Activated CD4-positive, alpha-beta T cell treated with anti-CD3 and anti-CD28 coated beads, Interleukin-2, Interleukin-6, amounts not matched to agents 100 ng/mL and 50 ng/mL, durations not matched to agents 16 hours and 8 hours (primary cell): ENCODE measurements at regions not wholly inside any gene's neighbourhood (a gene's known extent, or its start where the extent isn't known, plus 50 kb on each side); places are given as distances from the start of the nearest gene placed in this dataset.
A peak's percentile ranks its signal among the peaks of the same experiment; 100 is the strongest.
"Not testable (repeated sequence)": the region's sequence is repeated elsewhere in the genome, so short reads cannot be mapped to it uniquely, and the experiment has no call there.

ENCODE experiments used
- DNase-seq: peaks from one replicate; pipeline ENCODE4 v3.0.0-alpha.2; 2020

DNA sequence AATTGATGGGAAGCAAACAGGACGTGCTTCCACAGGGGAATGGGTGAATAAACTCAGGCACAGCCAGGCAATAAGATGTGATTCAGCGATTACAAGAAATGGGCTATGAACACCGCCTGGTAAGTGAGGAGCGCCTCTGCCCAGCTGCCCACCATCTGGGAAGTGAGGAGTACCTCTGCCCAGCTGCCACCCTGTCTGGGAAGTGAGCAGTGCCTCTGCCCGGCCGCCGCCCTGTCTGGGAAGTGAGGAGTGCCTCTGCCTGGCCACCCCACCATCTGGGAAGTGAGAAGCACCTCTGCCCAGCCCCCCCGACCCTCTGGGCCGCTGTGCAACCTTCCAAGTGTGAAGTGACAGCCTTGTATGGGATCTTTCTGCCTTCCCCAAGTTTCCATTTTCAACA lies 73.2 kb upstream of the PRR5 start:
- no peak for DNase-seq

- DNase-seq: no peak
These were observed 73.7 kb upstream of the PRR5 start for GRCh38 chr22:44628273-44628672.

- no peak for DNase-seq
These were observed 74.4 kb upstream of the PRR5 start for GRCh38 chr22:44627521-44628139.

- DNase-seq: peak; percentile 84
These were observed 75.9 kb upstream of the PRR5 start for GRCh38 chr22:44625981-44626687.

DNA sequence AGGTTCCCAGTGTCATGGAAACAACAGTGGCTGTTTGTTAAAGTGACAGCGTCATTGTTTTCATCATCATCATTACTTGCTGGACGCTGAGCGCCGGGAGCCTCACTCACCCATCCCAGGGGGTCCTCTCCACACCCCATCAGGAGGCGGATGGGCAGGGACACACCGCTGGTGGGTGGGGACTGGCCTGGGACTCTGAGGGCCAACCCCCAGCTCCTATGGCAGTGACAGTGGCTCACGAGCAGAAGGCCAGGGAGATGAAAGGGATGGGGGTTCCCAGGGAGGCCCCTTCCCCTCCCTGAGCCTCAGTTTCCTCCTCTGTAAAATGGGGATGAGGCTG lies 76.6 kb upstream of the PRR5 start:
- no peak for DNase-seq

GRCh38 chr22:44624689-44625420 lies 77.1 kb upstream of the PRR5 start:
- DNase-seq: no peak

DNA sequence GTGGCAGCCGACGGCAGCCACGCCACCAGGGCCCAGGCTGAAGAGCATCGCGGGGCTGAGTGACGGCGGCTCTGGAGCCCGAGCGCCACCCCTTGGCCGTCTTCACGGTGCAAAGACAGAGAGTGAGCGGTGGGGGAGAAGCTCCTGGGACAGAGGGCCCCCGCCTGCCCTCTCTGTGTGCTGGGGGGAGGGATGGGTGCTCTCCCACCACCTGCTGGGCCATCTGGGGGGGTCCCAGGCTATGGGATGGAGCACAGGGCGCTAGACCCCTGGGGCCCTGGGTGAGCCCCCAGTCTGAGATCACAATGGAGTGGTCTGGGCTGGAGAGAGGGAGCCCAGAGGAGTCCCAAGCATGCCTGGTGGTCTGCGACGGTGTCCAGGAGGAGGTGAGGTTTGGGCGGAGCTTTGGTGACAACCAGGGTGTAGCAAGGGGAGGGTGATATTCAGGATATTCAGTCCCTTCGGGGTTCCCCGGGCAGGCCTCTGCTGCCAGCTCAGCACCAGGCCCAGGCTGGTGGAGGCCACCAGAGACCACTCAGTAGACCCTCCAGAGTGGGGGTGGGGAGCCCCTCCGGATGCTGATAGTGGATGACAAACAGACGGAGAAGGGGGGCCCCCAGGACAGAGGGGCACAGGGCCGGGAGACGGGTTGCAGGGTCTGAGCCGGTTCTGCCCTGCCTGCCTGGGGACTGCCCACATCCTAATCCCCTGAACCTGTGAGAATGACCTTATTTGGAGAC lies 78.1 kb upstream of the PRR5 start:
- DNase-seq: no peak

DNA sequence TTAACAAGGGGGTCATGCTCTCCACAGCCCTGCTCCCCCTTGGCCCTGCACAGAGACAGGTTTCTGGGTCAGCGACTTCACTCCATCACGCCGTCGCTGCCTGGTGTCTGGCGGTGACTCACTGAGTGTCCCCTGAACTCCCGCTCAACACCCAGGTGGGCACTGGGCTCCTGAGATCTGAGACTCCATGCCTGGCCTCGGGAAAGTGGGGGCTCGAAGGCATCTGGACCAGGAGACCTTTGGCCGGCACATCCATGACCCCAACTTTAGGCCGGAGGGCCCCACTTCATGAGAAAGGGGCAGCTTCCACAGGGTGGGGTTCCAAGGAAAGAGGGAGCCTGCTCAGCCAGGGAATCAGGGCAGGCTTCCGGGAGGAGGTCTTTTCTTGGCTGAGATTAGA lies 79.3 kb upstream of the PRR5 start:
- DNase-seq: no peak

DNA sequence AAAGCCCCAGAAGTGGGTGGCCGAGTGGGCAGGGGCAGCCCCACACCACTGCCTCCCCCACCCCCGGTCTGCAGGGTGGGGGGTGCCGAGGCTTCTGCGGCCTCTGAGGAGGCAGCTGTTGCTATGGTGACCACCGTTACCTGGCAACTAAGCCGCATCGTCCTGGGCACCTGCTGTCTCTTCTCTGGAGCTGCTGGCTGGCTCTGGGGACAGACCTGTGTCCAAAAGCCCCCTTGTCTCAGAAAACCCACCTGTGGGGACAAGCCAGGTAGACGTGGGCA lies 79.9 kb upstream of the PRR5 start:
- no peak for DNase-seq

DNA sequence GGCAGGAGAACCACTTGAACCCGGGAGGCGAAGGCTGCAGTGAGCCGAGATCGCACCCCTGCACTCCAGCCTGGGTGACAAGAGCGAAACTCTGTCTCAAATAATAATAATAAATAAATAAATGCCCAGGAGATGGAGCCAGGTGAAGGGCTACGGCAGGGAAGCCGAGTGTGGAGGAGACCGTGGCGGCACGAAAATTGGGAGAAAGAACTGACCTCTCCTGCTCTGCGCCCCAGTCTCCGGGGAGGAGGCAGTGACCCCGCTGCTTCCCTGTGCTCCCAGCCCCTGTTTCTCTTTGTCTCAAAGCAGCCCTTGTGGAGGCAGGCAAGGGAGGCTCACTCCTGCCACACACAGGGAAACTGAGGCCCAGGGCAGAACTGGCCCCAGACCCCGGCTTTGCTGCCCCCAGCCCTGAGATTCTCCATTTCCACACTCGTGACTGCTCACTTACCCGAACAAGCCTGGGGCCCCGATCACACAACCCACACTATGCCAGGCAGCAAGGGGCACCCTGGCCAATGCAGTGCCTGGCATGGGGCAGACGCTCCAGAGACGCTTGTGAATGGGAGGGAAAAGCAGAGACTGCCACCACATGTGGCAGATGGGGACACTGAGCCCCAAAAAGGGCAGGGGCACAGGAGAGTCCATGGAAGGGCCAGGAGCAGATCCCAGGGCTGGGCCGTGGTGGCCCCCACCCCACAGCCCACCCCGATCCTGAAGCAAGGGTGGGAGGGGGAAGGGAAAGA lies 80.4 kb upstream of the PRR5 start:
- DNase-seq: no peak

GRCh38 chr22:44620841-44621257 lies 81.2 kb upstream of the PRR5 start:
- no peak for DNase-seq

DNA sequence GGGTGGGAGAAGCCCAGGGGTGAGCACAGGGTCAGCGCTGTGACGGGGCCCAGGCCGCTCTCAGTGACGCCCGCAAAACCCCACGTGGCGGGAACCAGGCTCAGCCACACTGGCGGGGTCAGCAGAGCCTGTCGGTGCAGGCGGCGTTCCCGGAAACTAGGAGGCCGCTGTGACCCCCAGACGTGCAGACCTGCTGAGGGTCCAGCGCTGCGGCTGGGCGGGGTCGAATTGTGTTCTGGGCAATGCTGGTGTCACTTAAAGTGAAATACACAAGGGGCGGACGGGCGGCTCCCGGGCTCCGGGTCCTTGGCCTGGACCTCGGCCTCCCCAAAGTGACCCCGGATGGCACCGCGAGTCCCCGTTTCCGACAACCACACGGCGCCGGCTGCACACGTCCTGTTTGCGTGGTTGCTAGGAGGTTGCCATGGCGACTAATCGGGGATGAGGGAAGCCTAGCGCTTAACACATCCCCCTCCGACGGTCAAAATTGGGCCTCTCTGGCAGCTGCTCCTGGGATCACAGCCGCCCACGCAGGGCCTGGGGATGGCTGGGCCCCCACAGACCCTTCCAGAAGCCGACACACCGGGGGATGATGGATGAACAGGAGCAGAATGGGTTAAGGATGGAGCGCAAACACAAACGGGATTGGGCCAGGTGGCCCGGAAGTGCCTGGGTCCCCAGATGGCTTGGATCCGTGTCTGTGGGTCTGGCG lies 81.7 kb upstream of the PRR5 start:
- DNase-seq: peak; percentile 80

- DNase-seq: not testable (repeated sequence)
These were observed 82.4 kb upstream of the PRR5 start for GRCh38 chr22:44619560-44620128.

DNA sequence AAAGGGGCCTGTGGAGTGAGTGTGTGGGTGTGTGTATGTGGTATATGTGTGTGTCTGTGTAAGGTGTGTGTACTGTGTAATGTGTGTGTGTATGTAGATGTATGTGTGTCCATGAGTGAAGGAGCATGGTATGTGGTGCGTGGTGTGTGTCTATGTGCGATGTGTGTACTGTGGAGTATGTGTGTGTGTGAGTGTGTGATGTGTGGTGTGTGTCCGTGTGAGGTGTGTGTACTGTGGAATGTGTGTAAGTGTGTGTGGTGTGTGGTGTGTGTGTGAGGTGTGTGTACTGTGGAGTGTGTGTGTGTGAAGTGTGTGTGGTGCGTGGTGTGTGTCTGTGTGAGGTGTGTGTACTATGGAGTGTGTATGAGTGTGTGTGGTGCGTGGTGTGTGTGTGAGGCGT lies 83.1 kb upstream of the PRR5 start:
- DNase-seq: not testable (repeated sequence)

DNA sequence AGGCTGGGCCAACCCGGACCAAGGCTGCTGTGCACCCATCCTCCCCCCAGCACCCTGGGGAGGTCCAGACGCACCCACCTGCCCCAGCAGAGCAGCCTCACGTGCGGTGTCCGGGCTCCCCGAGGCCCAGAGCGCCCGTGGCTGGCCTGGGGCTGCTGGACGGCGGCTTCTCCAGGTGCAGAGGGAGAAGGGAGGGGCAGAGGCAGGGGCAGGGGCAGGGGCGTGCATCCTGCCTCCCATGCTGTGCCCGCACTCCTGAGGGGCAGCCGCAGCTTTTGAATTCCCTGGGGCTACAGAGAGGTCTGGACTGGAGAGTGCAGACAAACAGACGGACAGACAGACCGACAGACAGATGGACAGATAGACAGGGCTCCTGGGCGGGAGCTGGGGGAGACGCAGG lies 83.6 kb upstream of the PRR5 start:
- no peak for DNase-seq

DNA sequence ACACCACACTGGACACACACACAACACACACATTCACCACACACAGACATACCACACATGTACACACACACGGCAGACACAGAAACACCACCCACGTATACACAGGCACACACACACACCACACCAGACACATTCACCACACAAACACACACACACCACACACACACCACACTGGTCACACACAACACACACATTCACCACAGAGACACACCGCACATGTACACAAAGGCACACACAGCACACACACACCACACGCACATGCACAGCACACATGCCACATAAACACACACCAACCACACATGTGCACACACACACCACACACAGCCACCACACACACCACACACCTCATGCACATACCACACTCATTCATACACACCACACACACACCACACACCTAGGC lies 84.2 kb upstream of the PRR5 start:
- no peak for DNase-seq

DNA sequence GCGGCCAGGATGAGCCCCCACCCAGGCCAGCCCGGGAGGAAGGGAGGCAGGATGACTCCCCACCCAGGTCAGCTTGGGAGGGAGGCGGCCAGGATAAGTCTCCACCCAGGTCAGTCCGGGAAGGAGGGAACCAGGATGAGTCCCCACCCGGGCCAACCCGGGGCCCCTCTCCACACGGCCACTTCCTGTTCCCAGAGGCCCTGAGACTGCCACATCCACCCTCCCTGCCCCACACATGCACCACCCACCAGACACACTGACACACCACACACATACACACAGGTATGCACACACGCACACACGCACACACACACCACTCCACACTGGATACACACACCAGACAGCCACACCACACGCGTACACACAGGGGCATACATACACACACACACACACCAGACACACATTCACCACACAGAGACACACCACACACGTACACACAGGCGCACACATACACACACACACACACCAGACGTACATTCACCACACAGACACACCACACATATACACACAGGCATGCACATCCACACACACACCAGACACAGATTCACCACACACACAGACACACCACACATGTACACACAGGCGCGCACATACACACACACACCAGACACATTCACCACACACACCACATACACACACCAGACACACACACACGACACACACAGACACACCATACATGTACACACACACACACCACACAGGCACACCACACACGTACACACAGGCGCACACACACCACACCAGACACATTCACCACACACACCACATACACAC lies 84.9 kb upstream of the PRR5 start:
- no peak for DNase-seq

DNA sequence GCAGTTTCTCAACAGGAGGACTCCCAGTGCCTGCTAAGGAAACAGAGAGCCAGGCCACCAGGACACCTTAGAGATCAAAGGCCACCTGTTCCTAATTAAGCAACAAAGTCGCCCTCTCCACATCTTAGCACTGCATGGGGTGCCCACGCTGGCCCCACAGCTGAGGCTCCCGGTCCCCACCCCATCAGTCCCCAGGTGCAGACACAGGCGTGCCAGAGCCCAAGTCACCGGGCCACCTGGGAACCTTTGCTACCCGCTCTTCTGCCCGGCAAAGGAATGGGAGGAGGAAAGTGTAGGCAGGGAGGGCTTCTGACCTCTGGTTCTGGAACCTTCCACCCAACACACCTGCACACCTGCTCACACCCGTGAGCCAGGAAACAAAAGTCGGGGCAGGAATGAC lies 85.5 kb upstream of the PRR5 start:
- no peak for DNase-seq

GRCh38 chr22:44615602-44616180 lies 86.3 kb upstream of the PRR5 start:
- DNase-seq: no peak

DNA sequence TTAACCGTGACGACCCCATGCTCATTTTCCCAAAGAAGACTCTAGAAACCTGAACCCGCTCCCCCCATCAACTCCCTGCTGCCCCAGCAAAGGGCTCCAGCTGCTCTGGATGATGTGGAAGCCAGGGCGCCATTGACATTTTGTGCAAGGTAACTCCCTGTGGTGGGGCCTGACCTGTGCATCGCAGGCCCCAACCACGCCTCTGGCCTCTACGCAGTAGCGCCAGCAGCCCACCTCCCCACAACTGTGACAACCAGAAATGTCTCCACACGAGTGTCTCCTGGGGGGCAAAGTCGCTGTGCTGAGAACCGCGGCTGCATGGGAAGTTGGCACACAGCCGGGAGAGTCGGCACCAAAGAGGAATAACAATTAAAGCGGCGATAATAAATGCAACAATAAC lies 86.9 kb upstream of the PRR5 start:
- DNase-seq: no peak

GRCh38 chr22:44613196-44613595 lies 88.8 kb upstream of the PRR5 start:
- no peak for DNase-seq
